Stimulated activated naive CD8-positive, alpha-beta T cell treated with anti-CD3 and anti-CD28 coated beads, Interleukin-15, Interleukin-2, amounts not matched to agents 100 U/mL and 50 U/mL, for 24 hours (primary cell): ENCODE measurements at regions not wholly inside any gene's neighbourhood (a gene's known extent, or its start where the extent isn't known, plus 50 kb on each side); places are given as distances from the start of the nearest gene placed in this dataset.

Experiments
- ATAC-seq: fragments of 150-1000 bp; cut with Tn5 transposase; one replicate; pipeline ENCODE4 v1.10.0; 2021
- DNase-seq: peaks from one replicate; pipeline ENCODE4 v3.0.0; 2021

GRCh38 chr12:66044731-66045130 is 85.8 kb downstream of the LLPH start:
- ATAC-seq = no peak
- DNase-seq = no peak

- DNase-seq (no peak), ATAC-seq (no peak)
Observed at GRCh38 chr12:66043035-66043434, 87.5 kb downstream of the LLPH start.

GRCh38 chr12:66041651-66042363 is 88.7 kb downstream of the LLPH start:
- ATAC-seq (no peak), DNase-seq (no peak)

- ATAC-seq (no peak), DNase-seq (no peak)
Observed at GRCh38 chr12:66036317-66036716, 94.2 kb downstream of the LLPH start.

GRCh38 chr12:66035288-66035966 is 95.1 kb downstream of the LLPH start:
- ATAC-seq (no peak), DNase-seq (no peak)

GRCh38 chr12:66033151-66033550 is 97.4 kb downstream of the LLPH start:
- no peak for ATAC-seq

GRCh38 chr12:66032739-66033138 is 97.8 kb downstream of the LLPH start:
- DNase-seq (no peak), ATAC-seq (no peak)

More at GRCh38 chr12:66033151-66033550, 97.4 kb downstream of the LLPH start:
- DNase-seq = no peak

- no peak for DNase-seq
- ATAC-seq = no peak
Observed at GRCh38 chr12:66030217-66030781, 100.3 kb downstream of the LLPH start.

- no peak for ATAC-seq
Observed at GRCh38 chr12:66028390-66028789, 102.2 kb downstream of the LLPH start.

GRCh38 chr12:66025477-66025876 is 105.1 kb downstream of the LLPH start:
- ATAC-seq = no peak
- DNase-seq = no peak

More at GRCh38 chr12:66028390-66028789, 102.2 kb downstream of the LLPH start:
- no peak for DNase-seq

GRCh38 chr12:66024949-66025348 is 105.6 kb downstream of the LLPH start:
- ATAC-seq = no peak

GRCh38 chr12:66020481-66020880 is 110.1 kb downstream of the LLPH start:
- DNase-seq (no peak), ATAC-seq (no peak)

More at GRCh38 chr12:66024949-66025348, 105.6 kb downstream of the LLPH start:
- no peak for DNase-seq

GRCh38 chr12:66017736-66018135 is 112.8 kb downstream of the LLPH start:
- DNase-seq = no peak
- no peak for ATAC-seq
